Neuronal stem cell (in vitro differentiated cells): ENCODE measurements at regions not wholly inside any gene's neighbourhood (a gene's known extent, or its start where the extent isn't known, plus 50 kb on each side); places are given as distances from the start of the nearest gene placed in this dataset.

Experiments used
- DNase-seq: peaks from one replicate; pipeline ENCODE4 v3.0.0-alpha.2; 2013; ENCODE audit warnings: low spot score
- H2AFZ ChIP-seq: one replicate; pipeline ENCODE4 v1.6.1; 2013; ENCODE audit warnings: mild to moderate bottlenecking, low read length, inconsistent platforms
- H2AK5ac ChIP-seq: 2 replicates; pipeline ENCODE4 v1.6.1; 2013; ENCODE audit warnings: low read depth, mild to moderate bottlenecking, inconsistent platforms, low read length, moderate library complexity, mixed read lengths
- H2BK120ac ChIP-seq: 2 replicates; pipeline ENCODE4 v1.6.1; 2013; ENCODE audit warnings: low read depth, mild to moderate bottlenecking, inconsistent platforms, low read length, moderate library complexity, mixed read lengths
- H2BK12ac ChIP-seq: one replicate; pipeline ENCODE4 v1.6.1; 2013; ENCODE audit warnings: low read length, inconsistent platforms
- H2BK15ac ChIP-seq: 2 replicates; pipeline ENCODE4 v1.6.1; 2013; ENCODE audit warnings: mild to moderate bottlenecking, low read length, inconsistent platforms, mixed read lengths
- H2BK5ac ChIP-seq: one replicate; pipeline ENCODE4 v1.6.1; 2013; ENCODE audit warnings: inconsistent platforms, mild to moderate bottlenecking, low read length, moderate library complexity
- H3K14ac ChIP-seq: one replicate; pipeline ENCODE4 v1.6.1; 2013; ENCODE audit warnings: low read length, inconsistent platforms
- H3K18ac ChIP-seq: 2 replicates; pipeline ENCODE4 v1.6.1; 2013; ENCODE audit warnings: low read length, inconsistent platforms
- H3K23ac ChIP-seq: 2 replicates; pipeline ENCODE4 v1.6.1; 2013; ENCODE audit warnings: low read depth, mild to moderate bottlenecking, mixed read lengths, low read length, inconsistent platforms; ENCODE audit not compliant: poor library complexity
- H3K27ac ChIP-seq: replicated peaks from 3 replicates; pipeline ENCODE4 v1.5.1; 2013; ENCODE audit warnings: low read length, inconsistent platforms
- H3K27me3 ChIP-seq, 3 experiments: 2 replicates each; pipeline ENCODE4 v1.6.1; 2013; ENCODE audit warnings: low read length in 3 of 3, mild to moderate bottlenecking in 2 of 3, inconsistent platforms in 1 of 3, low read depth in 1 of 3, mixed read lengths in 1 of 3, moderate library complexity in 1 of 3; ENCODE audit not compliant: control insufficient read depth in 3 of 3, insufficient read depth in 3 of 3
- H3K36me3 ChIP-seq, 2 donors: replicated peaks in 1 of 2; 2 replicates each; pipeline ENCODE4 v1.6.1; 2013; ENCODE audit warnings: low read length in 2 of 2; ENCODE audit not compliant: control insufficient read depth in 2 of 2, insufficient read depth in 2 of 2
- H3K4ac ChIP-seq: 2 replicates; pipeline ENCODE4 v1.6.1; 2013; ENCODE audit warnings: inconsistent platforms, mild to moderate bottlenecking, low read length, moderate library complexity
- H3K4me1 ChIP-seq, 2 donors: 1 replicate in 1 of 2; 2 replicates in 1 of 2; pipeline ENCODE4 v1.6.1; 2013; ENCODE audit warnings: low read length in 2 of 2, low read depth in 1 of 2; ENCODE audit not compliant: control insufficient read depth in 2 of 2, insufficient read depth in 1 of 2
- H3K4me2 ChIP-seq: one replicate; pipeline ENCODE4 v1.6.1; 2013; ENCODE audit warnings: mild to moderate bottlenecking, low read length, inconsistent platforms; ENCODE audit not compliant: insufficient read depth, poor library complexity, severe bottlenecking
- H3K4me3 ChIP-seq, 2 donors: 2 replicates each; pipeline ENCODE4 v1.5.1; 2013; ENCODE audit warnings: low read length in 2 of 2, mild to moderate bottlenecking in 2 of 2, inconsistent platforms in 1 of 2, moderate library complexity in 1 of 2
- H3K79me1 ChIP-seq: one replicate; pipeline ENCODE4 v1.6.1; 2013; ENCODE audit warnings: low read depth, mild to moderate bottlenecking, inconsistent platforms, low read length, moderate library complexity
- H3K9ac ChIP-seq: one replicate; pipeline ENCODE4 v1.6.1; 2013; ENCODE audit warnings: mild to moderate bottlenecking, low read depth, low read length, inconsistent platforms; ENCODE audit not compliant: poor library complexity
- H3K9me3 ChIP-seq, 2 donors: replicated peaks in 1 of 2; 2 replicates each; pipeline versions ENCODE3 to v1.6.1; 2013; ENCODE audit warnings: low read length in 2 of 2, mild to moderate bottlenecking in 2 of 2, inconsistent platforms in 1 of 2, low read depth in 1 of 2, mixed read lengths in 1 of 2, moderate library complexity in 1 of 2; ENCODE audit not compliant: control insufficient read depth in 2 of 2, insufficient read depth in 1 of 2
- H4K8ac ChIP-seq: one replicate; pipeline ENCODE4 v1.6.1; 2013; ENCODE audit warnings: low read depth, mild to moderate bottlenecking, inconsistent platforms, low read length, moderate library complexity
- H4K91ac ChIP-seq: one replicate; pipeline ENCODE4 v1.6.1; 2013; ENCODE audit warnings: low read length, low read depth, mild to moderate bottlenecking, inconsistent platforms; ENCODE audit not compliant: poor library complexity
- WGBS, 2 donors: extraction: QIAGEN DNeasy Blood & Tissue Kit; methylation state at CpG; one replicate each; pipeline ENCODE4 v1.1.7; 2013; ENCODE audit warnings: missing lambda C conversion rate in 2 of 2, mixed read lengths in 1 of 2; ENCODE audit not compliant: insufficient read length in 2 of 2, insufficient replicate concordance in 1 of 2; ENCODE audit errors: extremely low coverage in 2 of 2; 5-methylcytosine and 5-hydroxymethylcytosine counted together

DNA sequence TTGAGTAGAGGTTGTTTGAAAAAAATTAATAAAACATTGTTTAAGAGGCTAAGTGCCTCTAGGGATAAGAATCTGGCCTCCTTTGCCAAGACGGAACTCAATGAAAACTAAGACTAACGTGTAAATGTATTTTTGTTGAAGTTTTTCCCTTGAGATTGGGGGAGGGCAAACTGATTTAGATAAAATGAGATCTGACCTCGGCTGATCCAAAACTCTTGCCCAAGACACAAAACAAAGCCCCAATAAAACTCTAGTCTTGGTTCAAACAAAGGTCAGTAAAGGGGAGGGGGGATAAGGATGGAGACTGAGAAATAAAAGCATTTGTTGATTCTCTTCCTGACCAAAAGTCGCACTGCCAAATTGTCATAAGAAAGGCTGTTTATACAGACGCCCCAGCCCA is 134.8 kb upstream of the DPT start:
- H2BK5ac ChIP-seq: no peak overlapping the region
- no peak overlapping the region for H4K8ac ChIP-seq
- H3K9me3 ChIP-seq: peaks cover 0 to 10% of the 10 kb centered on the region in 2 donors
- no peak overlapping the region for H3K9ac ChIP-seq
- H3K18ac ChIP-seq: no peak overlapping the region
- no peak overlapping the region for H3K4me3 ChIP-seq
- no peaks in the 10 kb centered on the region for H3K79me1 ChIP-seq
- no peak overlapping the region for H3K23ac ChIP-seq
- H3K4ac ChIP-seq: no peak overlapping the region
- H3K36me3 ChIP-seq: no peaks in the 10 kb centered on the region
- no peak overlapping the region for H3K27ac ChIP-seq
- no peak for DNase-seq
- no peak overlapping the region for H2BK15ac ChIP-seq
- peaks cover 0 to 3% of the 10 kb centered on the region in 2 donors for H3K4me1 ChIP-seq
- peak overlapping the region; percentile 88 for H2AFZ ChIP-seq
- no peak overlapping the region for H4K91ac ChIP-seq
- no peak overlapping the region for H3K14ac ChIP-seq
- no peak overlapping the region for H3K4me2 ChIP-seq
- peaks cover 0 to 4% (median 0%) of the 10 kb centered on the region in 3 experiments for H3K27me3 ChIP-seq
- H2AK5ac ChIP-seq: no peak overlapping the region
- WGBS, 2 donors: no CpG with 5 or more reads among the region's 5 CpGs
- H2BK120ac ChIP-seq: no peak overlapping the region
- H2BK12ac ChIP-seq: no peak overlapping the region

- no peak overlapping the region for H2BK5ac ChIP-seq
These were observed 135.3 kb upstream of the DPT start for GRCh38 chr1:168864266-168864665.

GRCh38 chr1:168865850-168866620 is 137.0 kb upstream of the DPT start:
- Histone ChIP-seq H2AFZ (no peak overlapping the region), H3K79me1 (no peaks in the 10 kb centered on the region), H2BK12ac (no peak overlapping the region), H3K14ac (no peak overlapping the region), H3K27ac (no peak overlapping the region), H4K91ac (no peak overlapping the region), H2BK15ac (no peak overlapping the region), H2BK5ac (no peak overlapping the region), H2AK5ac (no peak overlapping the region), H3K9ac (no peak overlapping the region), H3K27me3 (no peaks in the 10 kb centered on the region), H3K23ac (no peak overlapping the region), H4K8ac (no peak overlapping the region), H3K9me3 (peaks cover 0 to 10% of the 10 kb centered on the region in 2 donors), H2BK120ac (no peak overlapping the region), H3K4me1 (peaks cover 0 to 3% of the 10 kb centered on the region in 2 donors), H3K4me2 (no peak overlapping the region), H3K36me3 (no peaks in the 10 kb centered on the region), H3K4ac (no peak overlapping the region), H3K18ac (no peak overlapping the region), H3K4me3 (no peak overlapping the region)
- no CpG with 5 or more reads among the region's 4 CpGs for WGBS, 2 donors
- no peak for DNase-seq

More at GRCh38 chr1:168864266-168864665, 135.3 kb upstream of the DPT start:
- Histone ChIP-seq H3K9ac (no peak overlapping the region), H2BK120ac (no peak overlapping the region), H3K9me3 (peaks cover 0 to 10% of the 10 kb centered on the region in 2 donors), H3K4ac (no peak overlapping the region), H3K18ac (no peak overlapping the region), H3K27me3 (peaks cover 0 to 4% (median 0%) of the 10 kb centered on the region in 3 experiments), H4K8ac (no peak overlapping the region), H3K23ac (no peak overlapping the region), H3K36me3 (no peaks in the 10 kb centered on the region), H3K4me1 (peaks cover 0 to 3% of the 10 kb centered on the region in 2 donors), H4K91ac (no peak overlapping the region), H3K79me1 (no peaks in the 10 kb centered on the region), H2BK12ac (no peak overlapping the region), H3K27ac (no peak overlapping the region), H3K4me2 (no peak overlapping the region), H2AK5ac (no peak overlapping the region), H3K4me3 (no peak overlapping the region), H3K14ac (no peak overlapping the region), H2BK15ac (no peak overlapping the region), H2AFZ (peak overlapping the region; percentile 88)
- DNase-seq: no peak

- no CpG with 5 or more reads among the region's 4 CpGs for WGBS, 2 donors
- H3K27me3 ChIP-seq: no peaks in the 10 kb centered on the region
- H4K8ac ChIP-seq: no peak overlapping the region
- H3K79me1 ChIP-seq: no peaks in the 10 kb centered on the region
- no peak overlapping the region for H3K4ac ChIP-seq
- H3K4me1 ChIP-seq: peaks cover 0 to 3% of the 10 kb centered on the region in 2 donors
- H2BK15ac ChIP-seq: no peak overlapping the region
- H4K91ac ChIP-seq: no peak overlapping the region
- no peak for DNase-seq
- no peak overlapping the region for H2AK5ac ChIP-seq
- no peak overlapping the region for H3K4me3 ChIP-seq
- H3K14ac ChIP-seq: no peak overlapping the region
- H2AFZ ChIP-seq: no peak overlapping the region
- H3K23ac ChIP-seq: no peak overlapping the region
- no peaks in the 10 kb centered on the region for H3K36me3 ChIP-seq
- H2BK120ac ChIP-seq: no peak overlapping the region
- no peak overlapping the region for H2BK5ac ChIP-seq
- no peak overlapping the region for H3K9ac ChIP-seq
- H2BK12ac ChIP-seq: no peak overlapping the region
- H3K18ac ChIP-seq: no peak overlapping the region
- no peak overlapping the region for H3K4me2 ChIP-seq
- H3K9me3 ChIP-seq: peaks cover 0 to 10% of the 10 kb centered on the region in 2 donors
- no peak overlapping the region for H3K27ac ChIP-seq
These were observed 139.1 kb upstream of the DPT start for GRCh38 chr1:168867941-168868634.
